LNCAP (cell line): ENCODE measurements at regions not wholly inside any gene's neighbourhood (a gene's known extent, or its start where the extent isn't known, plus 50 kb on each side); places are given as distances from the start of the nearest gene placed in this dataset.
A peak's percentile ranks its signal among the peaks of the same experiment; 100 is the strongest.

Experiments
- TF ChIP-seq, protein P1 (sequence below): fragments of 450-650 bp; IDR thresholded peaks from 2 replicates; pipeline ENCODE4 v1.5.1; 2017; ENCODE audit warnings: mild to moderate bottlenecking

DNA sequence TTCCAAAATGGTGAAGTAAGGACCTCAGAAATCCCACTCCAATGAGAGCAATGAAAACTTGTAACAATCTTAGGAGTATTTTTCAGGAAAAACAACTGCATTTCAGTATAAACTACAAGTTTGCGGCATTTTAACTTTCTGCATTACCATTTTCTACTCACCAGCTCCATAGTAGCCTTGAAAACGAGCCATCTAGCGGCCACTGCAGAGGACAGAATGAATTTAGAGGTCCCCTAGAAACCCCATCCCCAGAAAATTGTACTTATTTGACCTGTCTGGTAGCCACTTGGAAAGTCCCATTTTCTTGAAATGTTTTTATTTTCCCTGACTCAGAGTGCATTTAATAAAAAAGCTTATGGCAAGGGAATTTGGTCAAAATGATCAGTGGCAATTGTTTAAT is 205.4 kb upstream of the ITGA1 start:
- TF ChIP-seq, protein P1, sequence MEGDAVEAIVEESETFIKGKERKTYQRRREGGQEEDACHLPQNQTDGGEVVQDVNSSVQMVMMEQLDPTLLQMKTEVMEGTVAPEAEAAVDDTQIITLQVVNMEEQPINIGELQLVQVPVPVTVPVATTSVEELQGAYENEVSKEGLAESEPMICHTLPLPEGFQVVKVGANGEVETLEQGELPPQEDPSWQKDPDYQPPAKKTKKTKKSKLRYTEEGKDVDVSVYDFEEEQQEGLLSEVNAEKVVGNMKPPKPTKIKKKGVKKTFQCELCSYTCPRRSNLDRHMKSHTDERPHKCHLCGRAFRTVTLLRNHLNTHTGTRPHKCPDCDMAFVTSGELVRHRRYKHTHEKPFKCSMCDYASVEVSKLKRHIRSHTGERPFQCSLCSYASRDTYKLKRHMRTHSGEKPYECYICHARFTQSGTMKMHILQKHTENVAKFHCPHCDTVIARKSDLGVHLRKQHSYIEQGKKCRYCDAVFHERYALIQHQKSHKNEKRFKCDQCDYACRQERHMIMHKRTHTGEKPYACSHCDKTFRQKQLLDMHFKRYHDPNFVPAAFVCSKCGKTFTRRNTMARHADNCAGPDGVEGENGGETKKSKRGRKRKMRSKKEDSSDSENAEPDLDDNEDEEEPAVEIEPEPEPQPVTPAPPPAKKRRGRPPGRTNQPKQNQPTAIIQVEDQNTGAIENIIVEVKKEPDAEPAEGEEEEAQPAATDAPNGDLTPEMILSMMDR = peak; percentile 37; the same call in 1 of the 2 replicates

DNA sequence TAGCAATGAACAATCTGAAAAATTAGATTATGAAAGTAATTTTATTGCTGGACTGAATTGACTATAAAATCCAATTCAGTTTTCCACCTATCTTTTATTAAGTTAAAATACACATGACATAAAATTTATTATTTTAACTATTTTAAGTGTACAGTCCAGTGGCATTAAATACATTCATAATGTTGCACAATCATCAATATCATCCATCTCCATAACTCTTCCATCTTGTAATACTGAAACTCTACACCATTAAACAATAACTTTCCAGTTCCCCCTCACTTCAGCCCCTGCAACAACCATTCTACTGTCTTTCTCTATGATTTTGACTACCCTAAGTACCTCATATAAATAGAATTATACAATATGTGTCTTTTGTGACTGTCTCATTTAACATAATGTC is 200.6 kb upstream of the ITGA1 start:
- TF ChIP-seq, protein P1 = no peak

DNA sequence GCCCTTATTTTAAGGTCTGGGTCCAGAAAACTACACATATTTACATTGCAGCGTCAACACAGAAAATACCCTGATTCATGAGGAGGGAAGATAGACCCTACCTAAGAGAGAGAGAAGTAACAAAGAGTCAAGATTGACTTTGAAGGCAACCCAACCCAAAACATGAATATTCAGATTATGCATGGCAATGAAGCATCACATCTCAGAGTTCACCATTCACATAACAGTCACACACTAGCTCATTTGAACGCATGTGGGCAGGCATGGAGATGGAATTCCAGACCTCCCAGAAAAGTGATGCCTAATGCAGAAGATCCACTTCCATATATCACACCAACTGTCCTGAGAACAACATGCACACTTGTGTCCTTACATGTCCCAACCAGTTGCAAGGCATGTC is 190.1 kb upstream of the ITGA1 start:
- TF ChIP-seq, protein P1 = no peak

DNA sequence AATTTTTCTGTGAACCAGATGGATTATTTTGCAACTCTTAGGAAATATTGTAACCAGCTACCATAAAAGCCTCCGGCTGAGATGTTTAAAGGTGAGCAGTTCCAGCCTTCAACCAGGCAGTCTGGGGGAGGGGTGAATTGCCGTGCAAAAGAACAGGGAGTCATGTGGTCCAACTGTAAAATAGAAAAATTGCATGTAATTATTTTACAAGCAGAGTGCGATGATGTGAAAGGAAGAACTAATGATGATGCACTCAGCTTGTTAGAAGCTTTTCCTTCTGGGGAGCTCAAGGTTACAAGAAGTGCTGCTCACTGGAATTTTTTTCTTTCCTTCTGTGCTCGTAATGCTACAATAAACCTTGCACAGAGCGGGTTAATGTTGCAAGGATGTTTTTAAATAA is 188.7 kb upstream of the ITGA1 start:
- TF ChIP-seq, protein P1 = no peak

DNA sequence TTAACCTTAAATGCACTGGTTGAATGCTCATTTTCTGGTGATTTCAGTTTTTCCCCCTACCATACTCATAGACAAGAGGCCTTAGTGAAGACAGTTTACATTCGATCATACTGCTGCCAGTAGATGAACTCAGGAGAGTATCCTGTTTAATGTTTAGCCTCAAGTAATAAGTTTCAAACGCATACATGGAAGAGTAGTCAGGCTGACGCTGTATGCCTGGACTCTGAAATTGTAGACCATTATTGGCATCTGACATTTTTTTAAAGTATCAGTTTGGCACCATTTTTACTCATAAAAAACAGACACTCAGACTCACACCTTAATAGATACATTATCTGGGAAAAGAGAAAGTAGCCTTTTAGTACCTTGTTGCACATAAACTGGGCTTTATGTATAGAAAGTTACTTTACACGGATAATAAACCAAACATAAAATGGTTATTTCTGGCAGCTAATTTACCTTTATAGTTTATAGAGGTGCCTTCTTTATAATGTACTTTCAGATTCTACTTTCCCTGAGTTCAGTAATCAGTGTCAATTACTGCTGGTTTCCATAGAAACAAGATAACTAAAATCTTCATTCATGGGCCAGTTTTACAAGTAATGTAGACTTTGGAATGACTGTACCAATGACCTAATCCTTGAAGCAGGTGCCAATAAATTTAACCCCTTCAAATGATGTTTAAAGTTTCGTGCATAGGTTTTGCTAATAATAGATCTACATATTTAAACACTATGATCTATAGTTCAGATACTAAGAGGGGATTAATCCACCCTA is 183.8 kb upstream of the ITGA1 start:
- TF ChIP-seq, protein P1 = no peak

DNA sequence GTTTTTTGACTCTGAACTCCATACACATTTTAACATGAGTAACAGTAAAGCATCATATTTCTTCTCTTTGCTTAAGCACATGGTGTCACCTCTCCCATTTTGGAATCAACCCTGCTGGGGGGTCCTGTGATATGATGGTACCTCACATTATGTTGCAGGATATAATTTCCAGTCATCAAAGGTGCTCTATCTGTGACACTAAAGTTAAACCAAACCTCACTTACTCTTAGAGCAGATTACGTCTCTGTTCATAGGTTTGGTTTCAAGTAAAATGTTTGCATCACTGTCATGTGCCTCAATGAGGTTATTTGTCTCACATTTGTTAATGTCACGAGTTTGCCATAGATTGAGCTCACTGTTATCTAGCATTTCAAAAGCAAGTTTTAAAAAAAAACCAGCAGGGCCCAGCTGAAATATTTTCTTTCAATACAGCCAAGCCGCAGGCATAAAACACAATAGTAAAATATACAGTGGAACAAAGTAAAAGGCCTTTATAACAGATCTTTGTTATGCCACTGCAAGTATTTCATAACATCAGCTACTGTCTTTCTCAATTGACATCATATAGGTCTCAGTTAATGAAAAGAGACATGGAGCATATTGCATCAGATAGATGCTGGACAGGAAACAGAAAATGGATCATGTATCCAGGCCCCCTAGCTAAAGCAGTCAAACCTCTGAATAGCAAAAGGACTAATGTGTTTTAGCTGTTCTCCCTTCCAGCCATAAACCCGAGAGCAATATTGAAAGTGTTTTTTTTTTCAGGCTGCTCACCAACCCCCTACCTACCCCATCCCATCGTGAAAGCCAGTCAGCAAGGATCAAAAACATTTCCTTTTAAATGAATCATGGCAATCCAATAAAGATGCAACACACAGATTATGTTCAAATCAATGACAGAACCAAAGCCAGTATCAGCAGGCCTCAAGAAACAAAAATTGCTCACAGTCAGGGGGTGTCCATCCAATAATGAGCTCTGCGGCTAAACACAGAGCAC is 182.1 kb upstream of the ITGA1 start:
- TF ChIP-seq, protein P1 = no peak

DNA sequence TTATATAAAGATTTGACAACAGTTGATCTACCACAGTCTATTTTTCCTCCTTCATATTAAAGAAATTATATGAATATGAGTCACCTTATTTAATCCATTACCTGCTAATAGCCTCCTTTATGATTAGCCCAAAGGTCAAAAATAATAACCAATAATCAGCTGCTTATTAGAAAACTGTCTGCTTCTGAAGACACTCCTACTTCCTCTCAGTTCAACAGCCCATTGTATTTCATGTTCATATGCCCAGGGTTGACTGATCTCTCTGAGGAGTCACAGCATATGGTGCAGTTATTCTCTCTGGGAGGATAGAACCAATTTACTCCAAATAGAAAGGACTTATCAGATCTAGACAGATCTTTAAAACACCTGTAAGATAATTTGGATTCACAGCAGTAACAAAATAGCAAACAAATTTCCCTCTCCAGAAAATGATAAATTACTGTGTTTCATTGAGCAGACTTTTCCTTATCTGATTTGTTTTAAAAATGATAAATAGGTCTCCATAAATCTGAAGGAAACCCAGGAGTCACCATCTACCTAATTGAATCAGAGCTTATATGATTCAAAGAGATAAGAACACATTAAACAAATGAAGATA is 180.4 kb upstream of the ITGA1 start:
- TF ChIP-seq, protein P1 = no peak
